OCI-M2 (cell line): ENCODE measurements at regions not wholly inside any gene's neighbourhood (a gene's known extent, or its start where the extent isn't known, plus 50 kb on each side); places are given as distances from the start of the nearest gene placed in this dataset.
"Not testable (repeated sequence)": the region's sequence is repeated elsewhere in the genome, so short reads cannot be mapped to it uniquely, and the experiment has no call there.

ENCODE experiments used
- DNase-seq: peaks from one replicate; lab custom pipeline; 2025; ENCODE audit not compliant: unreplicated experiment; lab: John Stamatoyannopoulos, UW

DNA sequence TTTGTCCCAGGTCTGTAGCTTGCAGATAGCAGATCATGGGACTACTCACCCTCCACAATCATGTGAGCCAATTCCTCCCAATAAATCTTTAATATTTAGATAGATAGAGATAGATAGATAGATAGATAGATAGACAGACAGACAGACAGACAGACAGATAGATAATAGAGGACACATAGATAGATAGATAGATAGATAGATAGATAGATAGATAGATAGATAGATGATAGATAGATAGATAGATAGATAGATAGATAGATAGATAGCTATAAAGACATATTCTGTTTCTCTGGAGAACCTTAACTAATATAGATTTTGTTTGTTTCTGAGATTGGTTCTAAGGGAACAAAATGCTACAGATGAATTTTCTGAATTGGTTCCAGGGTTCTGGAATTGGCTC lies 82.3 kb upstream of the PRDX6 start:
- DNase-seq, result not testable (repeated sequence)

DNA sequence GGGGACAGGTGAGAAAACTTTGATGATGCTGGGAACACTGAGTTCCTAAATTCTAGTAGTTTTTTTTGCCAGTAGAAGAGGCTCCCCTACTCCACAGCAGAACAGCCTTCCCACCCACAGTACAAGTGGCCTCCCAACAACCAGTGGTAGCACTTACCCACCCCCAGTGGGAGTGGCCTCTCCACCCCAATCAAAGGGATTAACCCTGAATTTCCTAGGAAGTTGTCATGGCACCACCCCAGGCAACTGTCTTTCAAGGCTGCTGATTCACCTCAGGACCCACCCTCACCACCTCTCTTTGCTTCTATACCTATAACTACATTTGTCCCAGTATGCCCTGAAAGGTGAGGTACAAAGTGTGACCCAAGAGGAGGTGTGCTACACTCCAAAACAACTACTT lies 81.4 kb upstream of the PRDX6 start:
- DNase-seq, result no peak

DNA sequence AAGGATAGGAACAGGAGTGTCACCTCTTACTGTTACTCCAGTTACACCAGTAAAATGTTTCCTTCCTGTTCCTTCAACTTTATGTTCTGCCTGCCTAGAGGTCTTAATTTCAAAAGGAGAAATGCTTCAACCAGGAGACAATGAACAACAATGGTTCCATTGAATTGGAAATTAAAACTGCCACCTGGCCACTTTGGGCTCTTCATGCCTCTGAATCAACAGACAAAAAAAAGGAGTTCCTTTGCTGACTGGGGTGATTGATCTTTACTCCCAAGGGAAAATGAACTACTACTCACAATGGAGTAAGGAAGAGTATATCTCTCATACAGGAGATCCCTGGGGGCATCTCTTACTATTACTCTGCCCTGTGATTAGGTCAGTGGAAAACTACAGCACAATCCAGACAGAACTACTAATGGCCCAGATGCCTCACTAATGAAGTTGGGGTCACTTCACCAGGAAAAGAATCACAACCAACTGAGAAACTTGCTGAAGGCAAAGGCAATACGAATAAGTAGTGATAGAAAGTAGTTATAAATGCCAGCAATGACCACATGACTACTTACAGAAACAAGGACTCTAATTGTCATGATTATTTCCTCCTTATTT lies 76.6 kb upstream of the PRDX6 start:
- no peak for DNase-seq

DNA sequence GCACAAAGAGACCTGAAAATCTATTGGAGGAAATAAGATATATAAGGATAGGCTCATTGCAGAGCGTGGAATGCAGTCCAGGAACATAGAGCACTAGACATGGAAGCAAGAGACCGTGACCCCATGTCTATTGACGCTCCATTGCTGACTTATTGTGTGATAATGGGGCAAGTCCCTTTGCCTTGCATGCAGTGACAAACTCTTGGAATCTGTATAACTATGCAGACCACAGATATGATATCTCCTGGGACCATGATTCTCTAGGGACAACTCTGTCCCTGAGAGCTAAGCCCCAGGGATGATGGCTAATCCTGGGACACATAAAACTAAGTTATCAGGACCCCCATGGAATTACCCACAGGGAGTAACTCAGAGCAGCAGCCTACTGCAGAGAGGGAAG lies 73.1 kb upstream of the PRDX6 start:
- DNase-seq, result no peak

DNA sequence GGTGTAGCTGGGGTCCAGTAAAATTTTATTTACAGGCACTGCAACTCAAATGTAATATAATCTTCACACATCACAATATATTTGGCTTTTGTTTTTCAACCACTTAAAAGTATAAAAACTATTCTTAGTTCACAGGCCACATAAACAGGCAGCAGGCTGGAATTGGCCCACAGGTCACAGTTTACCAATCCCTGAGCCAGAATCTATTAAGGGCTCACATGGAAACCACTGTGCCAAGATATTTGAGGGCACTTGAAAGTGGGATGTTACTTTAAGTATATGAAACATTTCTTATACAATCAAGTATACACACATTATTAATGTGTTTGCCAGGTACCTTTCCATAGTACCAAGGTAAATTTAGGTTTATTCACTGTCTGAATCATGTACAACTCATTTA lies 71.9 kb upstream of the PRDX6 start:
- DNase-seq, result no peak

DNA sequence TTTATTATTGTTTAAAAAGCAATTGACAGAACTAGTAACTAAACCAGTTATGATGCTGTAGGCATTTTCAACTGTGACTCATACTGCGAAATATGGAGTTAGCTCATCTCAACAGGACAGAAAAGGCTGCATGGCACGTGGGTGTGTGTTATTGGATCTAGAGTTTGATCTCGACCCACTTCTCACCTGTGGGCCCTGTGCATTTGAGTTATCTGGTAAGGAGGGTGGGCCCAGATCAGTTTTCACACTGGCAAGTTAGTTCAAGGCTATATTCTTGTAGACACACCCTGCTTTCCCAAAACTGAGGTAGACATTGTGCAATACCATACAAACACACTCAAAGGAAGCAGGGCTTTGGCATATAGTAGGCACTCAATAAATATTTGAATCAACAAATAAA lies 71.3 kb upstream of the PRDX6 start:
- no peak for DNase-seq

DNA sequence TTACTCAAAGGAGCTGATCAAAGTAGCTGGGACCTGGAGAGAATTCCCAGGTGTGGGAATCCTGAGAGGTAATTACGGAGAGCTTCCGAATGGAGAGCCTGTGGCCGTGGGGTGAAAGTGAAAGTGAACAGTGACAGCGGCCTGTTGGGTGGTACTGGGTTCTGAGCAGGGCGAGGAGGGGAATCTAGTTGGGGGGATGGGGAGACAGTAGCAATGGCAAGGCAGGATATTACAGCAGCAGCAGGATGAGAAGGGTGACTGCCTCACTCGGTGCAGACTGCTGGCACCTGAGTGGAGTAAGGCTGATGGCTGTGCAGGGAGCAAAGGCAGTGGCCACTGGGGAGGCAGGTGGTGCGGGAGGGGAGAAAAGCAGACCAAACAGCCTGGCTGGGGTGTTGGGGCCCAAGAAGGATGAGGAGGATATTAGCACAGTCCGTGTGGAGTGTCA lies 70.3 kb upstream of the PRDX6 start:
- DNase-seq, result no peak

DNA sequence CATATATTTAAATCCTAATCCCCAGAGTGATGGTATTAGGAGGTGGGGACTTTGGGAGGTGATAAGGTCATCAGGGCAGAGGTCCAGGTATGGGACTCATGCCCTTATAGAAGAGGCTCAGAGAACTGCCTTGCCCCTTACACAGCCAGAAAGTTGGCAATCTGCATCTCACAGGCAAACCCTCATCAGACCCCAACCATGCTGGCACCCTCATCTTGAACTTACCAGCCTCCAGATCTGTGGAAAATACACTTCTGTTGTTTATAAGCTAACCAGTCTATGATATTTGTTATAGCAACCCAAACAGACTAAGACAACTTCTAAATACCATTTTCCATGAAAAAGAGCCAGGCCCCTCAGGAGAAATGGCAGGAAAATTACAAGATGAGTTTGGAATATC lies 69.3 kb upstream of the PRDX6 start:
- DNase-seq, result no peak

DNA sequence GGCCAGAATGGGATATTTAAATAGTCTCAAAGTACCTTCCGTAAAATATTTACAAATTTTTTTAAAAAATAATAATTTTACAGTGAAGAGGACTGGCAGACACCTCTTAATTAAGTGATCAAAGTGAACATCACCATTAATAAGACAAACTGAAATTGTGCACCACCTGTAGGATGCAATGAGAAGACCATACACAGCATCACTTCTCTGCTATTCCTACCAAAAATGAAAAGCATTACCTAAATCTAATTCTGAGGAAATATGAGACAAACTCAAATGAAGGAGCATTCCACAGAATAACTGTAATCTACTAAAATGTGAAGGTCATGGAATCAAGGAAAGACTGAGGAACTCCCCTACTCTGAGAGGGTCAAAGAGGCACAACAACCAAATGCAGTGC lies 68.2 kb upstream of the PRDX6 start:
- DNase-seq, result no peak

DNA sequence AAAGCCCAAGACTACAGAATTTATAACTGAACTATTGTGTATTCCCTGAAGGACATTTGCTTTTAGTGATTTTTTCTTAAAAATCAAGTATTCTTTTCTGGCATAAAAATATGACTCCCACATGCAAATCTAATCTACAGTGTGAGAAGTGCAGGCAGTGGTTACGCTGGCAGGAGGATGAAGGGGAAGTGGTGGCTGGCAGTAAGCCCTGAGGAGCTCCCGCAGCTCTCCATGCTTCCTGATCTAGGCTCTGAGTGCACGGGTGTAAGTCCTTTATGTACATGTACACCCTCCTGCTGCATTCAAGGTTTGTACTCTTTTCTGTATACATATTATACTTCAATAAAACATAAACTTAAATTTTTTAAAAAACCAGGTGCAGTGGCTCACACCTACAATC lies 67.5 kb upstream of the PRDX6 start:
- no peak for DNase-seq

DNA sequence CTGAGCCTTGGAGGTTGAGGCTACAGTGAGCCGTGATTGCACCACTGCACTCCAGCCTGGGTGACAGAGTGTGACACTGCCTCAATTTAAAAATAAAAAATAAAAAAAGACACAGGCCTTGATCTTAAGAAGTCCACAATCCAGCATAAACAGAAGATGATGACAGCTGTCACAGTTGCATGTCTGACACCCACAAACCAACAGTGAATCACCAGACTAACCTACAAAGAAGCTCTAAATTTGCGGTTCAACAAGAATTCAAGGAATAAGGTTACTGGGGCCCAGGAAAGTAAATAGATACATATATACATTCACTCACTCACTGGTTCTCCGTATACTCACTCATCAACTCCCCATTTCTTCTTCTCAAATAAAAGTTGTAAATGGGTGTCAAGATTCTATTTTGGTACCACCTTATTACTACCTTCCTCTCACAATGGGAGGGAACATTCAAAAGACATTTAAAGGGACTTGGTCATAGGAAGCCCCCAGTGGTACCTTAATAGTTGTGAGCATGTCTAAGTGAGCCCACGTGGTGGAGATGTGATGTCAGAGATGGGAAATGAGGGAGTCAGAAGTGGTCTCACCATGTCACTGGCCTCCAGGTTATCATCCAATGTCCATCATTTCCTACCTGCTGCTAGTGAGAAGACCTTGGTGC lies 66.9 kb upstream of the PRDX6 start:
- no peak for DNase-seq

DNA sequence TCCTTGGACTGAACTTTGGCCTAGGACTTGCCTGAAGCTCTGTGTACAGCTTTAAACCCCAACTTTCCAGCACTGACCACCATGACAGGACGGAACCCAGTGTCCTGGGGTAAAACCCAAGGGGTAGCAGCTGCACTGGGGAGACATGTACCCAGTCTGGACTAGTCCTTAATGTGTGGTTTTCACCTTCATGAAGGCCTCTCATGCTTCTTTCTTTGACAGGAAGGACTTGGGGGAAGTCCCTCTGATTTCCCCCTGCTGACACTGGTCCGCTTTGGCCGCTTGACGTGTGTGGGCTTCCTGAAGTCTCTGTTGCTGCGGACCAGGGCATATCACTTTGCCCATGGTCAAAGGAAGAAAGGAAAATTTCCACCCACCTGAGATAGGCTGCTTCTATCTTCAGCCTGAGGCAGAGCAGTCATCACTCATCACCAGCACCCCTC lies 66.3 kb upstream of the PRDX6 start:
- DNase-seq, result no peak

DNA sequence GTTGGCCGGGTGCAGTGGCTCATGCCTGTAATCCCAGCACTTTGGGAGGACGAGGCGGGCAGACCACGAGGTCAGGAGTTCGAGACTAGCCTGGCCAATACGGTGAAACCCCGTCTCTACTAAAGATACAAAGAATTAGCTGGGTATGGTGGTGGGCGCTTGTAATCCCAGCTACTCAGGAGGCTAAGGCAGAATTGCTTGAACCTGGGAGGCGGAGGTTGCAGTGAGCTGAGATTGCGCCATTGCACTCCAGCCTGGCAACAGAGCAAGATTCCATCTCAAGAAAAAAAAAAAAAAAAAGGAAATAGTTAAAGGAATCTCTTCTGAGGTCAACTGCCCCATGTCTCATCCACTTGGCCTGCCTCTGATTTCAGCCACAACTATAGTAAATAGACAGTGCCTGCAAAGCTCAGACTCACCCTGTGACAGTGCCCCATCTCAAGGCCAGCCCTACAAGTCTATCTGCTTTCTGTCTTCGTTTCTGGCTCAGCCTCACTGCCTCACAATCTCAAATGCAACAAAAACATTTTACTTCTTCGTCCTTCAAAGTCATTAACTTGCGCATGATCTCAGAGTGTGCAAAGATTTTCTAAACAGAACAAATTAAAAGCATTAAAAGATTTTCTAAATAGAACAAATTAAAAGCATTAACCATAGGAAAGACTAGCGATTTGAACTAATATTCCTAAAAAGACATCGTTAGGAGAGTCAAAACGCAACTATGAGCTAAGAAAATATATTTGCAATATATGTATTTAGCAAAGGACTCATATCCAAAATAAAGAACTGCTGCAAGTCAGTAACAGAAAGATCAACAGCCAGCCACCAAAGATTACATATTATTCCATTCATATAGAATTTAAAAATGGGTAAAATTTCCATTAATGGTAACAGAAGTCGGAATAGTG lies 65.0 kb upstream of the PRDX6 start:
- no peak for DNase-seq

DNA sequence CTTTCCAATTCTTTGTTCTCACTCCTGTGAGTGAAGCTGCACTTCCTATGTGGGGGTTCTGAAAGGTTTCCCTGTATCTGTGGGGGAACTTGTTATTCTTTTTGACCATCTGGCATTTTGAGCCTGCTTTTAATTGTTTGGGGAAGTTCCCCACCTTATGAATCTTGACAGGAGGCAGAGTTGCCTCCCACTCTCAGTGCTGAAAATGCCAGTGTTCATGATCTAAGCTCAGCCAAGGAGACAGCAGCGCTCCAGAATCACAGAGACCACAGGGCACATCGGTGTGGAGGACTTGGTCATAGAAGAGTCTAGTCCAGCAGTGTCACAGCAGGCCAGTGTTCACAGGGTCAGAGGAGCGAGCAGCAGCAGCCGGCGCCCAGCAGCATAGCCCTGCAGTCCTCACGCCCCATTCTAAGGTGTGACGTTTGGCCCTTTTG lies 63.8 kb upstream of the PRDX6 start:
- no peak for DNase-seq

DNA sequence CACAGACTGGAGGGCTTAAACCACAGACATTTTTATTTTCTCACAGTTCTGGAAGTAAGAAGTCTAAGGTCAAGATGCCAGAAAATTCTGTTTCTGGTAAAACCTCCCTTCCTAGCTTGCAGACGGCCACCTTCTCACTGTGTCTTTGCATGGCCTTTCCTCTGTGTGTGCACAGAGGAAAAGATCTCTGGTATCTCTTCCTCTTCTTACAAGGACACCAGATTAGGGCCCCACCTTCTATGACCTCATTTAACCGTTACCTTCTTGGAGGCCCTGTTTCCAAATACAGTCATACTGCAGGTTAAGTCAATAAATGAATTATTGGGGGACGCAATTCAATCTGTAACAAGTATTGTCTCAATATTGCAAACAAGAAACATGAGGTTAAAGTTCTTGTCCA lies 63.0 kb upstream of the PRDX6 start:
- no peak for DNase-seq

DNA sequence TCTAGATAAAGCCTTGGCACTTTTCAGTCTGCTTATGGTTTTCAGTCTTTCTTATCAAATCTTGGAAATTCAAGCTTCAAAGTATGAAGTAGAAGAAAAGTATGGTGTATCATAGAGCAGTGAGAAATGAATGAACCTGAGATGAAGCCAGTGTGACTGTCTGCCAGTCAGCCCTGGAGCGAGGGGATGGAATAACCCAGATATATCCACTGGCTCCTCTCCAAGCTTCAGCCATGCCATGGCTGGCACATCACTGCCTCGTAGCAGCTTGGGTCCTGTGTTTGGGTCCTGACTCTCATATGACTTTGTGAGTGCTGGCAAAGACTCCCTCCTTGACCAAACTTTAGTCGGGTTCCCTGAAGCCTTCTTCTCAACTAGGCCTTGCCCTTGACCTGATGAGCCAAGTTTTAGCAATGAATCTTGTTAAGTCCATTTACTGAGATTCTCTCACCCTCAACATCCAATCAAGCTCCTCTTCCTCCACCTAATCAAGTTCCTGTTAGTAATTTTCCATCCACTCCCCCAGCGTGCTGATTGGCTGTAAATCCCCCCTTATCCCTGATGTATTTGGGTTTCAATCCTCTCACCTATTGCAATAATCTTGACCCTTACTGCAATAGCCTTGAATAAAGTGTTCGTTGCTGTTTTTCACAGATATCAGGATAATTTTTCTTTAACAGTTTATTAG lies 62.5 kb upstream of the PRDX6 start:
- DNase-seq, result no peak

DNA sequence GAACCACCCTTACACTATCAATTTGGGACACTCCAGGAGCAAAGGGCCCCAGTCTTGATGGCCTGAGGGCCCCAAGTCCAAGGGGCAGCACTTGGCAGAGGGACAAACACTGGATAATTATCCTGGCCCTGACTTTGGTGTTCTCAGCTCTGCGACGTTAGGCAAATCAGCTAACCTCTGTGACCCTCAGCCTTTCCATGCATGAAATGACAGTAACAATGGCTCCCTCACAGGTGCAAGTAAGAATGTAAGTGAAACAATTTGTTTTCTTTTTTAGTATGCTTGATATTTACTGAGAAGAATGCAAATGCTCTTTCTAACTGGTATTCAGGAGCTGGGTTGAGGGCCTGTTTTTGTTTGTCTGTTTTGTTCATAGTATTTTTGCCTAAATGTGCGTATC lies 61.6 kb upstream of the PRDX6 start:
- DNase-seq, result no peak

DNA sequence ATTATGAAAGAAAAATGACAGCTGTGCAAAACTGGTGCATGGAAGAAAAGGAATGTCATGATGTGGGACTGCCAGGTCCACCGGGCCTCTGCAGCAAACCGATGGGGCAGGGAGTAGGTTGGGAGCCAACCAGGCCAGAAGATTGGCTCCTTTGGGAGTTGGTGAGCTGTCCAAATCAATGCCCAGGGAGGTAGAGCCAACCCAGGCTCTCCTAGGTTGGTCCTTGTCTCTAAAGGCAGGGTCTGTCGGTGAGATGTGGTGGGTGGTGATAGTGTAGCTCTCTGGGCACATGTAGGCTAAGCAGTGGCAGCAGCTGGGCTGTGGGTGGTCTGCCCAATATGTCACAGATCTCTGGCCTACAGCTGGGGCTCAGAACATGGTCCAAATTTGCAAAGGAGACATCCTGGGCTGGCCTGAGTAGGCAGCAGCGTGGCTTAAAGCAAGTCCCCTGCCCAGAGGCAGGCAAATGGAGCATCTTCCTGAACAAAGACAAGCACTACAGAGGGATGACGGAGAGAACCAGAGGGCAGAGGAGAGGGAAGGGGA lies 61.2 kb upstream of the PRDX6 start:
- no peak for DNase-seq

DNA sequence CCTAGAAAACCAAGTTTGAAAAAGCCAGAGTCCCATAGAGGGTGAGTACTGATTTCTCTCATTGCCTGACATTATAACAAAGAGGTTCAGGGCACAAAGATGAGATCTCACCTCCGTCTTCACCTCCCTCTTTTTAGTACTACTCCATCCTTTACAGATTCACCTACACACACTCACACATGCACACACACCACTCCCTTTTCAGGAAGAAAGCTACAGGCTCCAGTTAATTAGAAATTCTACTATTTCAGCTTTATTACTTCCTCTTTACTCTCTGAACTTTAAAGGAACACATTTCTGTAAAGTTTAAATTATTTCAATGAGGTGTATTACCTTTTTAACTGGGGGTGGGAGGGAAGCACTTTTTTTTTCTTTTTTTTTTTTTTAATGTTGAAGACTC lies 59.6 kb upstream of the PRDX6 start:
- no peak for DNase-seq

DNA sequence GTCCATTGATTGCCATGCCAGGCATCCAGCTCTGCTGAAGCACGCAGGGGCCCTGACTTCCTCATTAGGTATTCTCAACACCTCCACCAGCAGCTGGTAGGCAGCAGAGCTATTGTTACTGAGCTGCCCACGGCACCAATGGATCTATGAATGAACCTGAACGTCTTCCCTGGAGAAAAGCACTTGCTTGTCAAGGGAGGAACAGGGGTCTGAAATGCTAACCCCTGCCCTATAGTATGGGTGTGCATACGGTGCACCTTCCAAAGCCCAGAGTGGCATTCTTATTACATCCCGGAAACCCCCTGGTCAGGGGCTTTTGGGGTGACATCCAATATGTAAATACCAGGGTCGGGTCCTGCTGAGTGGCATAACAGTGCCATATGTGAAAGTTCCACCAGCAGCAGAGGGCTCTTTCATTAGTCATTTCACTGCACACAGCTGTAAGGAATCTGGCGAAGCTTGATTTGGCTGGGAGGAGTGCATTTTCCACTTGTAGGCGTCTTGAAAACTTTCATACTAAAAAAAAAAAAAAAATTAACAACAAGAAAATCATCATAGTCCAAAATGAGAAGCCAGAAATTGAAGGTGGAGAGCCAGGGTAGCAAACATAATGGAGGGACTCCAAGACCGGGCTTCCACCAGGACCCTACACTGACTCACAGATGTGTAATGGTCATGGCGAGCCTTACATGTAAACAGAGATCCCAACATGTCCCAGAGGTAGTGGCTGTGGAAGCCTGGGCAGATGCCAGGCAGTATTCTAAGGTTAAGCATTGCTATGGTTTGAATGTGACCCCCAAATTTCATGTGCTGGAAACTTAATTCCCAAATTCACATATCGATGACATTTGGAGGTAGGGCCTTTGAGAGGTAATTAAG lies 58.8 kb upstream of the PRDX6 start:
- no peak for DNase-seq
